ENCODE measurements at regions not wholly inside any gene's neighbourhood (a gene's known extent, or its start where the extent isn't known, plus 50 kb on each side); places are given as distances from the start of the nearest gene placed in this dataset.
A peak's percentile ranks its signal among the peaks of the same experiment; 100 is the strongest.

DNA sequence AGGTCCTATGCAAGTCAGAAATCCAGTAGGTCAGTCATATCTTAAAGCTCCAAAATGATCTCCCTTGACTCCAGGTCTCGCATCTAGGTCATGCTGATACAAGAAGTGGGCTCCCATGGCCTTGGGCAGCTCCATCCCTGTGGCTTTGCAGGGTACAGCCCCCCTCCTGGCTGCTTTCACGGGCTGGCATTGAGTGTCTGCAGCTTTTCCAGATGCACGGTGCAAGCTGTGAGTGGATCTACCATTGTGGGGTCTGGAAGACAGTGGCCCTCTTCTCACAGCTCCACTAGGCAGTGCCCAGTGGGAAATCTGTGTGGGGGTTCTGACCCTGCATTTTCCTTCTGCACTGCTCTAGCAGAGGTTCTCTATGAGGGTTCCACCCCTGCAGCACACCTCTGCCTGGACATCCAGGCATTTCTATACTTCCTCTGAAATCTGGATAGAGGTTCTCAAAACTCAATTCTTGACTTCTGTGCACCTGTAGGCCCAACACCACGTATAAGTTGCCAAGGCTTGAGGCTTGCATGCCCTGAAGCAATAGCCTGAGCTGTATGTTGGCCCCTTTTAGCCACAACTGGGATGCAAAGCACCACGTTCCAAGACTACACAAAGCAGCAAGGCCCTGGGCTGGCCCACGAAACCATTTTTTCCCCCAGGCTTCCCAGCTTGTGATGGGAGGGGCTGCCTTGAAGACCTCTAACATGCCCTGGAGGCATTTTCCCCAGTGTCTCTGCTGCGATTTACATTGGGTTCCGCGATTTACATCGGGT lies 472.7 kb downstream of the NPHP4 start:
- H3K4me2 ChIP-seq (ENCODE audit: low read depth, low read length, poor library complexity, severe bottlenecking) = no peak overlapping the region
- H3K9ac ChIP-seq (ENCODE audit: low read length) = no peak overlapping the region
- no peaks in the 10 kb centered on the region for H3K79me2 ChIP-seq (ENCODE audit: low read length)
- no peaks in the 10 kb centered on the region for H3K9me2 ChIP-seq (replicated peaks; ENCODE audit: insufficient read depth, low read length)
- DNase-seq = no peak
- no peak overlapping the region for H3K27ac ChIP-seq (ENCODE audit: low read length)
- no peaks in the 10 kb centered on the region for H4K20me1 ChIP-seq (ENCODE audit: insufficient read depth, low read depth, low read length)
- no peaks in the 10 kb centered on the region for H3K9me3 ChIP-seq (ENCODE audit: low read length)
- no peak overlapping the region for H3K4me3 ChIP-seq (ENCODE audit: low read length)
- no peaks in the 10 kb centered on the region for H3K4me1 ChIP-seq (ENCODE audit: low read length)
- no peak overlapping the region for H2AFZ ChIP-seq (ENCODE audit: low read length)
- H3K36me3 ChIP-seq (ENCODE audit: insufficient read depth, low read length) = no peaks in the 10 kb centered on the region
- no peaks in the 10 kb centered on the region for H3K27me3 ChIP-seq (ENCODE audit: low read length)

DNA sequence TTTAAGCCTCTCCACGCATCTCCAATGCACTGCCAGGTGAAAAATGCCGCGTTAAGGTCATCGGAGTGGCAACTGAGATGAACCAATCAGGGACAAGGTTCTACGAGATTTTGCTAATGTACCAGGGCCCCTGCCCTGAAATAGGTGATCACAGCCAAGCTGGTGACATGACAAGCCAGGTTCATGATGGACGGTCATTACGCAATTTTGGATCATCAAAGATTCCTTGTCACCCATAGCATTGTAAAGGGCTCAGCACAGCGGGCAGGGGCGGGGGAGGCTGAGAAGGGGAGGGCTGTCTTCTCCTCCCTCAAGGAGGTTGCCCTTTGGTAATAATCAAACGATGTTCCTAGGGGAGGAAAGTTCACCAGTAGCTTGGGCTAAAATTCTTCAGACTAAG lies 475.5 kb downstream of the NPHP4 start:
- no peak overlapping the region for H3K9ac ChIP-seq (ENCODE audit: low read length)
- no peaks in the 10 kb centered on the region for H4K20me1 ChIP-seq (ENCODE audit: insufficient read depth, low read depth, low read length)
- no peak overlapping the region for H3K4me2 ChIP-seq (ENCODE audit: low read depth, low read length, poor library complexity, severe bottlenecking)
- DNase-seq = no peak
- H3K27me3 ChIP-seq (ENCODE audit: low read length) = no peaks in the 10 kb centered on the region
- H3K9me2 ChIP-seq (replicated peaks; ENCODE audit: insufficient read depth, low read length) = no peaks in the 10 kb centered on the region
- no peaks in the 10 kb centered on the region for H3K9me3 ChIP-seq (ENCODE audit: low read length)
- H3K4me3 ChIP-seq (ENCODE audit: low read length) = no peak overlapping the region
- H3K4me1 ChIP-seq (ENCODE audit: low read length) = peaks cover 3% of the 10 kb centered on the region; the same call in 1 of the 2 replicates
- no peaks in the 10 kb centered on the region for H3K36me3 ChIP-seq (ENCODE audit: insufficient read depth, low read length)
- H2AFZ ChIP-seq (ENCODE audit: low read length) = no peak overlapping the region
- no peaks in the 10 kb centered on the region for H3K79me2 ChIP-seq (ENCODE audit: low read length)
- H3K27ac ChIP-seq (ENCODE audit: low read length) = no peak overlapping the region

DNA sequence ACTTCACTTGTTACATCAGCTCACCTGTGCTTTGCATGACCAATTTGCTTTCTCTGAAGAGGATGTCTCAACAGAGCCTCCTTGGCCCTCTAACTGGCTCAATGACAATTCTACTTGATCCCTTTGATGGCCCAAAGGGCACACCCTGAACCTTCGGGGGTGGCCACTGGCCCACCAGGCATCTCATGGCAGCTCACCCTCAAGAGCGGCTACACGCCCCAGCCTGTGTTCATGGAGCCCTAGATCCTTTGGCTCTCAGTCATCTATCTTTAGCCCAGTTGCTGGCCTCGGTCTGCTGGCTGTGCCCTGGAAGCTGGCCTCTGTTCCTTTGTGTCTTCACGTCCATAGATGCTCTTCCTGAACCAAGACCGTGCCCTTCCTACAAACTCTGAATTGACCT lies 476.7 kb downstream of the NPHP4 start:
- Histone ChIP-seq H3K79me2 (ENCODE audit: low read length) (no peaks in the 10 kb centered on the region), H2AFZ (ENCODE audit: low read length) (no peak overlapping the region), H3K4me3 (ENCODE audit: low read length) (no peak overlapping the region), H3K9me3 (ENCODE audit: low read length) (no peaks in the 10 kb centered on the region), H3K9me2 (replicated peaks; ENCODE audit: insufficient read depth, low read length) (no peaks in the 10 kb centered on the region), H3K4me1 (ENCODE audit: low read length) (peaks cover 3% of the 10 kb centered on the region; the same call in 1 of the 2 replicates), H3K27me3 (ENCODE audit: low read length) (no peaks in the 10 kb centered on the region), H3K9ac (ENCODE audit: low read length) (no peak overlapping the region), H4K20me1 (ENCODE audit: insufficient read depth, low read depth, low read length) (no peaks in the 10 kb centered on the region), H3K4me2 (ENCODE audit: low read depth, low read length, poor library complexity, severe bottlenecking) (no peak overlapping the region), H3K36me3 (ENCODE audit: insufficient read depth, low read length) (no peaks in the 10 kb centered on the region), H3K27ac (ENCODE audit: low read length) (no peak overlapping the region)
- DNase-seq = no peak

DNA sequence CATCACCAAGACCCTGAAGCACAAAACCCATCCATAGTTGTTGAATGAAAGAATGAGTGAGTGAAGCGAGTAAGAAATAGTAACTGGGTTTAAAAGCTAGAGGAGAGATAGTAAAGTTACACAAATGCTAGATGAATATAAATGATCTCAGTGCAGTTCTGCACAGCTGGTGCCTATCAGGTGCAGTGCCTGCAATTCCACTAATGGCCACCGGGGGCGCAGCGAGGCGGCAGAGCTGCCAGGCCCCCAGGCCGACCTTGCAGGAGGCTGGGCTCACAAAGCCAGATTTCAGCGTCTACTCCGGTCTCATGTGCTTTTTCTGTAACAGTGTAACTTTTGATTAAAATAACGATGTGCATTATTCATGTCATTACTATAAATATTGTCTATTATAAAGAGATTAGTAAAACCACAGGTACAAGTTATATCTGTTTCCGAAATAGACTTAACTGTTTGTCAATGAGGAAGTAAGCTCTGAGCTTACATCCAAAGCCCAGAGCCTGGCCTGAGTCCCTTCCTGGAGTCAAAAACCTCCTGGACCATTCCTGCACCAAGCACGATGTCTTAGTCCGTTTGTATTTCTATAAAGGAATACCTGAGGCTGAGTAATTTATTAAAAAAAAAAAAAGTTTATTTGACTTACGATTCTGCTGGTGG lies 477.6 kb downstream of the NPHP4 start:
- Histone ChIP-seq H3K36me3 (ENCODE audit: insufficient read depth, low read length) (no peaks in the 10 kb centered on the region), H3K27ac (ENCODE audit: low read length) (no peak overlapping the region), H2AFZ (ENCODE audit: low read length) (no peak overlapping the region), H3K9me3 (ENCODE audit: low read length) (no peaks in the 10 kb centered on the region), H3K79me2 (ENCODE audit: low read length) (no peaks in the 10 kb centered on the region), H3K9me2 (replicated peaks; ENCODE audit: insufficient read depth, low read length) (no peaks in the 10 kb centered on the region), H3K4me1 (ENCODE audit: low read length) (peaks cover 3% of the 10 kb centered on the region; the same call in 1 of the 2 replicates), H3K4me2 (ENCODE audit: low read depth, low read length, poor library complexity, severe bottlenecking) (no peak overlapping the region), H4K20me1 (ENCODE audit: insufficient read depth, low read depth, low read length) (no peaks in the 10 kb centered on the region), H3K27me3 (ENCODE audit: low read length) (no peaks in the 10 kb centered on the region), H3K9ac (ENCODE audit: low read length) (no peak overlapping the region), H3K4me3 (ENCODE audit: low read length) (no peak overlapping the region)
- peak; percentile 88 for DNase-seq

DNA sequence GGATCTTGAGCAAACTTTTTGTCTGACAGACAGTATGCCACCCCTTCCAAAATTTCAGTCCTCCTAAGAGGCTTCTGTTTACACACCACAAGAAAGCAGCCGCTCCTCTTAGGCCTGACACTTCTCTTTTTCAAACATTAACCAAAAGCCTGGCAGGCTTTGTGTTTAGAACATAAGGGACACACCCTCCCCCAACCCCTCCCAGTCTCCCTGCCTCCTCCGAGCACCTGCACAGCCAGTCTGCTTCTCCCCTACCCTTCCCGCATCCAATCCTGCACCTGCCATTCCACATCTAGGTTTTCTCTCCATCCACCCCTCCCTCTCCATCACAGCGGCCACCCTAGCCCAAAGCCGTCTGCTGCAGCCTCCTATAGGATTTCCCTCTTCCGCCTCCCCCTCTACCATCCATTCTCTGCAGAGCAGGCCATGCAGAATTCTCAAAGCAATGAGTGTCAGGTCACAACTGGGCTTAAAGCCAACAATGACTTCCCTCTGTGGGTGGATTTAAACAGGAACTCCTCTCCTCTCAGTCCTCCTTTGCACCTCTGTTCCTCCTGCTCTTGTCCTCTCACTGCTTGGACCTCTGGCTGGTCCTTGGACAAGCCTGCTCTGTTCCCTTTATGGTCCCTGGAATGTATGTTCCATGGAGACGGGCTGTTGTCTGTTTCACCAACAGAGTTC lies 478.2 kb downstream of the NPHP4 start:
- DNase-seq = no peak
- no peaks in the 10 kb centered on the region for H4K20me1 ChIP-seq (ENCODE audit: insufficient read depth, low read depth, low read length)
- H3K4me2 ChIP-seq (ENCODE audit: low read depth, low read length, poor library complexity, severe bottlenecking) = no peak overlapping the region
- no peak overlapping the region for H3K27ac ChIP-seq (ENCODE audit: low read length)
- no peaks in the 10 kb centered on the region for H3K9me3 ChIP-seq (ENCODE audit: low read length)
- no peaks in the 10 kb centered on the region for H3K36me3 ChIP-seq (ENCODE audit: insufficient read depth, low read length)
- peaks cover 3% of the 10 kb centered on the region; the same call in 1 of the 2 replicates for H3K4me1 ChIP-seq (ENCODE audit: low read length)
- H3K27me3 ChIP-seq (ENCODE audit: low read length) = no peaks in the 10 kb centered on the region
- H2AFZ ChIP-seq (ENCODE audit: low read length) = no peak overlapping the region
- H3K4me3 ChIP-seq (ENCODE audit: low read length) = no peak overlapping the region
- H3K9ac ChIP-seq (ENCODE audit: low read length) = no peak overlapping the region
- no peaks in the 10 kb centered on the region for H3K79me2 ChIP-seq (ENCODE audit: low read length)
- no peaks in the 10 kb centered on the region for H3K9me2 ChIP-seq (replicated peaks; ENCODE audit: insufficient read depth, low read length)

DNA sequence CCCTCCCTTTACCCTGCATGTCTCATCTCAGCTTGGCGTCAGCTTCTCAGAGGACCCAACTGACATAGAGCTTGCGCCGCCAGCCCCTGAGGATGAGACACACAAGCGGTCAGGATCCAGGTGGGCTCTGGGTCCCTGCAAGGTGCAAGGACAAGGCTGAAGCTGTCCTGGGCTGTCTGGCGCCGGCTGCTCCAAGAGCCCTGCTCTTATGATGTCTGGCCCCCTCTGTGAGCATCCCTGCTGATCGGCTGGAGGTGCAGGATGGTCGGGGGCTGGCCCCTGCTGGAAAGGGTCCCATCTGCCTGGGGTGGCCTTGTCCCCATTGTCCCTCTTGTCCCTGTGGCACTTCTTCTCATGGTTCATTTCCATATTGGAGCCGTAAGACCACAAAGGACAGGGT lies 479.0 kb downstream of the NPHP4 start:
- H3K27me3 ChIP-seq (ENCODE audit: low read length) = no peaks in the 10 kb centered on the region
- H3K9me3 ChIP-seq (ENCODE audit: low read length) = no peaks in the 10 kb centered on the region
- no peaks in the 10 kb centered on the region for H3K36me3 ChIP-seq (ENCODE audit: insufficient read depth, low read length)
- no peak overlapping the region for H2AFZ ChIP-seq (ENCODE audit: low read length)
- no peak overlapping the region for H3K4me3 ChIP-seq (ENCODE audit: low read length)
- no peak overlapping the region for H3K27ac ChIP-seq (ENCODE audit: low read length)
- DNase-seq = no peak
- H3K79me2 ChIP-seq (ENCODE audit: low read length) = no peaks in the 10 kb centered on the region
- H3K9me2 ChIP-seq (replicated peaks; ENCODE audit: insufficient read depth, low read length) = no peaks in the 10 kb centered on the region
- peaks cover 3% of the 10 kb centered on the region; the same call in 1 of the 2 replicates for H3K4me1 ChIP-seq (ENCODE audit: low read length)
- H3K9ac ChIP-seq (ENCODE audit: low read length) = no peak overlapping the region
- no peaks in the 10 kb centered on the region for H4K20me1 ChIP-seq (ENCODE audit: insufficient read depth, low read depth, low read length)
- H3K4me2 ChIP-seq (ENCODE audit: low read depth, low read length, poor library complexity, severe bottlenecking) = no peak overlapping the region

GRCh38 chr1:5511381-5512097 lies 480.7 kb downstream of the NPHP4 start:
- no peaks in the 10 kb centered on the region for H3K9me3 ChIP-seq (ENCODE audit: low read length)
- H3K4me2 ChIP-seq (ENCODE audit: low read depth, low read length, poor library complexity, severe bottlenecking) = no peak overlapping the region
- no peak overlapping the region for H3K4me3 ChIP-seq (ENCODE audit: low read length)
- H2AFZ ChIP-seq (ENCODE audit: low read length) = no peak overlapping the region
- H3K27ac ChIP-seq (ENCODE audit: low read length) = no peak overlapping the region
- no peaks in the 10 kb centered on the region for H3K27me3 ChIP-seq (ENCODE audit: low read length)
- H3K4me1 ChIP-seq (ENCODE audit: low read length) = peaks cover 3% of the 10 kb centered on the region; the same call in 1 of the 2 replicates
- H3K9me2 ChIP-seq (replicated peaks; ENCODE audit: insufficient read depth, low read length) = no peaks in the 10 kb centered on the region
- no peaks in the 10 kb centered on the region for H3K36me3 ChIP-seq (ENCODE audit: insufficient read depth, low read length)
- no peaks in the 10 kb centered on the region for H4K20me1 ChIP-seq (ENCODE audit: insufficient read depth, low read depth, low read length)
- DNase-seq = no peak
- no peaks in the 10 kb centered on the region for H3K79me2 ChIP-seq (ENCODE audit: low read length)
- H3K9ac ChIP-seq (ENCODE audit: low read length) = no peak overlapping the region

Data from Karpas-422 (cell line).